RCC 7860 (cell line): ENCODE measurements at regions not wholly inside any gene's neighbourhood (a gene's known extent, or its start where the extent isn't known, plus 50 kb on each side); places are given as distances from the start of the nearest gene placed in this dataset.

Experiments
- DNase-seq: peaks from one replicate; pipeline ENCODE4 v3.0.0-alpha.2; 2015; ENCODE audit warnings: low spot score
- FAIRE-seq: peaks from 2 replicates; lab custom pipeline; 2012; peaks lifted over from hg19 to GRCh38; lab: Jason Lieb, UNC

- FAIRE-seq, result no peak
- DNase-seq, result no peak
Observed at GRCh38 chr12:24232531-24232930, 283.1 kb upstream of the SOX5 start.

GRCh38 chr12:24231298-24231697, 281.8 kb upstream of the SOX5 start:
- FAIRE-seq (no peak), DNase-seq (no peak)

DNA sequence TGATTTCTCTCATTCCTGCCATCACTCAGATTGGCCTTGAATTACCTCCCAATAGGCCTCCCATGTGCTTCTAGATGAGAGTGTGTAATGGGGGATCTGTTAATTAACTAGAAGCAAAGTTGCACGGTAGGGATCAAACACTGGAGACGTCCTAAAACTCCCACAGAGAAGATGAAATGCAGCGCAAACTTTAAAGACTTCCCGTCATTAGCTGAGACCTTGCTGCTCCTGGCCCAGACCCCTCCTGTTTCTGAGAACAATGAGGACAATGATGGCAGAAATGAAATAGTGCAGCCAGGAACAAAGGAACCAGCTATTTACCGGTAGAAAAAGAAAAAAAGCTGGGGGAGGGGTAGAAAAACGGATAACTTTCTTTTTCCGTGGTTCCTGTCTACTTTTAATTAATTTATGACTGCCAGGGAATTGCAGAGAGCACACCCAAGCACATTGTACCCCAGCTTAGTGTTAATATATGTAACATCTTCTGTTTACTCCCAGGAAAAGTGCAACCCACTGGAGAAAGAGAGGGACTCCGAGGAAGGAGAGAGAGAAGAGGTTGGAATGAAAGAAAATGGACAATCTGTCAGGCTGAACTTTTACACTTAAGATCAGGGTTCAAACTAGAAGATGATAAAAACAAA, 280.7 kb upstream of the SOX5 start:
- FAIRE-seq (no peak), DNase-seq (no peak)

DNA sequence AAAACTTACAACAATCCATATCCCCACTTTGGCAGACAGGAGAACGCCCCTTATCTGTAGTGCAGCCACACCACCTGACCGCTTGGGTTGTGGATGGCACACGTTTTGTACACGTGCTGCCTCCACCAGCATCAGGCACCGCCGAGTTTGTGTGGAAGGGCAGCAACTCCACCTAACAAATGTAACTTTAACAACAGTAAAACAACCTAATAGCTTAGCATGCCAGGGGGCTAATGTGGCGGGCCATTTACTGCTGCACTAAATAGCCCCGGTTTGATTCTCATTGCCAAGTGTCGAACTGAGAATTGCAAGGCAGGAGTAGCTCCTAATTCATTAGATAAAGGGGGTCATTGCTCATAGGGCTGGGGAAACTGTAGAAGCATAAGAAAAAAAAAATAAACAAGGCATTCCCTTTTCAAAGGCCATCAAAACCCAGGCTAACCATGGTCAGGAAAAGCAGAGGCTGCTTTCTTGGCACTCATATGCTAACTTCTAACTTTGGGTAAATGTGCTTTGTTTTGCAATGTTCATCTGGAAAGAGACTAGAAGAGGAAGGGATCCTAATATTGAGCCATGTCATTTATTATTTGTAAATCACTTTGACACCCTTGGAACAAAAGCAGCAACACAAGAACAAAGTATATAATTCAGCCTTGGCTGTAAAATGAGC, 279.7 kb upstream of the SOX5 start:
- FAIRE-seq, result no peak
- DNase-seq, result no peak

DNA sequence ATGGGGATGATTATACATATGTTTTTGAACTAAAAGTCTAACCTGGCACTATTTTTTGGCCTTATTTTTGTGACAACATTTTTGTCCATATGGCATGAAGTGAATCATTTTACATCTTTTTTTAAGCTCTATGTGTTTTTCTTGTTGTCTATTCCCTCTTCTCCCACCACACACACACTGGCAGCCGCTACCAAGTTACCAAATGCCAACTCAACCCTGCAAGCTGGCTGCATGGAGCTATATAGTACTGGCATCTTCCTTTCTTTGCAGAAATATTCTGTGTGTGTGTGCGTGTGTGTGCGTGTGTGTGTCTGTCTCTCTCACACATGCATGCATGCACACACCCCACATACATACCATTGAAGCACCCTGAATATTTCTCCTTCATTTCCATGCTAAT, 278.9 kb upstream of the SOX5 start:
- no peak for DNase-seq
- no peak for FAIRE-seq

- FAIRE-seq (no peak), DNase-seq (no peak)
Observed at GRCh38 chr12:24227551-24227950, 278.1 kb upstream of the SOX5 start.

GRCh38 chr12:24226745-24227350, 277.4 kb upstream of the SOX5 start:
- DNase-seq (peak; percentile 23), FAIRE-seq (no peak)

GRCh38 chr12:24224401-24224800, 274.9 kb upstream of the SOX5 start:
- FAIRE-seq, result no peak

DNA sequence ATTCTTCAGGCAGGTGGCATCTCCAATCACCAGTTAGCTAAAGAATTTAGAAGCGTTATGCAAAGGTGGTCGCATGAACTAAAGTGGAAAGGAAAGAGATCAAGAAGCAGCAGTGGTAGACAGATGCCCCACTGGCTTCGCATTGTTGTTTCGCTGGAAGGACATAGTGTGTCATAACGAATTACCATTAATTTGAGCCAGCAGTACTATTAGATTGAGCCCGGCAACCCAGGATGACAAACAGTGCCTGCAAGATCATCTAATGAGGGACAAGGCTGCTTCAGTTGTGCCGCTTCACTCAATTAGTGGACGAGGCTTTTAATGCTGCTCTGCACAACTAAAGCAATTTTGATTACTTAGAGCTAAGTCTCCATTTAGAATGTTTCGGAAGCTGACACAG, 274.5 kb upstream of the SOX5 start:
- DNase-seq, result no peak
- no peak for FAIRE-seq

More at GRCh38 chr12:24224401-24224800, 274.9 kb upstream of the SOX5 start:
- no peak for DNase-seq

DNA sequence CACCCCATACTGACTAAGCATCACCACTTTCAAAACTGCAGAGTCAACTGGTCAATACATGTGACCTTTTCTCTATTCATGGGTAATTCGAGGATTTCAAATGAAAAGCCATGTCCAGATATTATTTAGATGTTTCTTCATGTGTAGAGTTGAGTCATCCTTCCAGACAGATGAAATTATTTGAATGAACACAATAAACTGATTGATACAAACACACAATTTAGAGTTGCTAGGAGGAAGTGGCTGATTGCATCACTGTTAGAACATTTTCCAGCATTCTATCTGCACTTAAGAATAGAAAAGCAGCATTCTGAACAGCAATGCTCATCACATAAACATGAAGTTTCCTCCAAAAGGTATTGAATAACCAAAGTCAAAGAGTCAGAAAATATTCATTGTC, 273.5 kb upstream of the SOX5 start:
- DNase-seq (no peak), FAIRE-seq (no peak)

GRCh38 chr12:24212496-24212895, 263.0 kb upstream of the SOX5 start:
- DNase-seq (no peak), FAIRE-seq (no peak)

DNA sequence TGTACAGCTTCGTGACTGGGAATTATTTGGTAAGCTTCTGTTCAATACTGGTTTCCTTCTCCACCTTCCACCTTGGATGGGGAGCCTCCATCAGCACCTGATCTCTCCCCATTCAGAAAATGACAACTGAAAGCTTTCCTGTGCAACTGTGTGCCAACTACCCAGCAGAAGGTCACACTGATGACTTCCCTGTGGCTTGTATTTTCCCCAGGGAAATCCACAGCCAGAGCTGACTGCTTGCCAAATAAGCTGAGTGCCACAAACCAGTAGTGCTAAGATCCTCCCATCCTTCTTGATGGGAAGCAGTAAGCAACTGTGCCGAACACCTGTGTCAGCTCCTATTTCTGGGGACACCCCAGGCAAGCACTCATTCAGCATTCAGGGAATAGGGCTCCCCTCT, 257.2 kb upstream of the SOX5 start:
- DNase-seq, result no peak
- no peak for FAIRE-seq

- DNase-seq, result no peak
- no peak for FAIRE-seq
Observed at GRCh38 chr12:24201258-24201970, 251.9 kb upstream of the SOX5 start.

DNA sequence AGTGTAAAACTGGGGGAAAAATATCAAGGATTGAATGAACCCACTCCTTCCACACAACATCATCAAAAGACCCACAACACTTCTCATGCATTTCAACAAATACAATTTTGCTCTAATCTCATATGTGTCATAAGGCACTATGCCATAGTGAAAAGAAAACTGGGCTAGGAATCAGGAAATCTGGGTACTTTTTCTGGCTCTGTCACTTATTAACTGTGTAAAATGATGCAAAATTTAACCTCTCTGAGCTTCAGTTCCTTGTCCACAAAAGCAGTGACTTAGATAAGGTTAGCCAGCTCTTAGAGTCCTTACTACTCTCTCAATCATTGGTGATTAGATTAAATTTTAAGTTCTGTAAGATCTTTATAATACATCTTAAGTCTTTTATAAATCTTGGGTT, 250.5 kb upstream of the SOX5 start:
- no peak for FAIRE-seq
- peak; percentile 13 for DNase-seq

DNA sequence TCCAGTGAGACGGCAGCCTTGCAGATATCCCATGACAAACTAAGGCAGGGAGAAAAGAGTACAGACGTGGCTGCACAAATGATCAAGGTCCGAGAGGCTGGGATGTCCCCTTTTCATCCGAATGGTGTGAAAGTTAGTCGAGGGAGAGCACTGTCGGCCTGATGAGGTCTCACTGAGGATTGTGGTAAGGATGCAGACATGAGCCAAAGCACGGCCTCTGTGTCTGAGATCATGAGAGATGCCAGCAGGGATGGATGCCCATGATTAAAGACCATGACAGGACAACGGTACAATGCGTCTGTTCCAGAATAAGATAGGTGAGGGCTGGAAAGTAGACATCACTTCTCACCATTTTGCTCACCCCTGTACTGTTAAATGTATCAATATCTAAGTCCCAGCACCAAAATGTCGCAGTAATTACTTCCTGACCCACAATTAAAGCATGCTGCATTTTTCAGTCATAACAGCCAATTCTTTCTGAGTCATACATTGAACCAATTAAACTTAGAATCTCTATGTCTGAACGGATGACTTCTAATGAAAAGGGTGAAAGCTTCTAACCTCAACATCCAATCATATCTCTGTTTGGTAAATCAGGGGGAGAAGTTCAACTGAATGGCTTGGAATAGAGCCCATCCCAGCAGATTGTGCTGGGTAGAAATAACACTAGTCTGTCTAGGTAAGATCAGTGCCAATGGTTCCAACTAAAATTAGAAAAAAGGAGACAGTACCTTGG, 249.6 kb upstream of the SOX5 start:
- FAIRE-seq, result no peak
- DNase-seq, result peak; percentile 11

DNA sequence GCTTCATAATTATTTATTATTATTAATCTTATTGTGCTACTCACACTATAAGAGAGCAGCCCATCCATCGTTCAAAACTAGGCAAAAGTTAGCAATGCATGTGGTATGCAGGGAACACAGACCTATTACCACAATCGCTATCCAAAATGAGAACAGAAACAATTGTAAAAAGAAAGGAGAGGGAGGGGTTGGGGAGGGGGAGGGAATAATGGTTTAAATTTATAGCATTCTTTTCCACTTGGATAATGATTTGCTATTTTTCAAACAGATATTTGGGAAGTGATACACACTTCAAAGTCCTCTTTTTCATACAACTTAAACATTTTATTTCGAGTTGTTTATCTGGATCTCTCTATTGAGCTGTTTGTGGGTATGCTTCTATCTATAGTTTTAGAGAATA, 248.6 kb upstream of the SOX5 start:
- peak; percentile 18 for DNase-seq
- no peak for FAIRE-seq

GRCh38 chr12:24197532-24197931, 248.1 kb upstream of the SOX5 start:
- FAIRE-seq, result no peak
- DNase-seq, result no peak

DNA sequence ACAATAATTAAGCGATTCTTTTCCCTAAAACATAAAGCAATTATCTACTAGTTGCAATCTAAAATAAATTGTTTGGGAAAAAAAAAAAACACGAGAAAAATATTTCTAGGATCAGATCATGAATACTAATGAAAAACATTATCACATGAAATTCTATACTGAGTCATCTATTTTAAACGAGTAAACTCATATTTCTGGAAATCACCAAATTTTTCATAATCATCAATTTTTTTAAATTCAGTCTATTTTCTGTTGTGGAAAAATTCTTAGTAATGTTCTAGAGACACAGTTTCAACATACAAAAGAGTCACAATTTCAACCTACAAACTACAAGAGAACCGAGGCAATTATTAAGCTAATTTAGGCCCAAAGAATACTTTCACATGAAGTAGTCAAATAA, 245.6 kb upstream of the SOX5 start:
- FAIRE-seq, result no peak
- no peak for DNase-seq

GRCh38 chr12:24191117-24191516, 241.6 kb upstream of the SOX5 start:
- DNase-seq (no peak), FAIRE-seq (no peak)

- FAIRE-seq (no peak), DNase-seq (no peak)
Observed at GRCh38 chr12:24185782-24186181, 236.3 kb upstream of the SOX5 start.

DNA sequence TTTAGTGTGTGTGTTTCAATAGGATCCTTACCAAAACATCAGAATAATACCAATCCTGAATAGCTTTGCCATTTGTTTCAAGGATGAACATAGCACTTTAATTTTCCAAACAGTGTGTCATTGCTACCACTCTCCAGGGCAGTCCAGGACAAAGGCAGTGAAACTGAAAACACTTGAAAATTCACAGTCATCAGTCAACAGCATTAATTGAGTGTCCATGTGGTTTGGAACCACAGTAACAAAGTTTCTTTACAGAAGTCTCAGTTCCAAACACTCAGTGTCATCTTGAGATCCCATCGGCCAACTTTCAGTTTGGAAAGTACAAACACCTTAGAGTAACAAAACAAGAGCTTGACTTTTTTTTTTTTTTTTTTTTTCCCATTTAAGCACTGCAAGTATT, 228.4 kb upstream of the SOX5 start:
- DNase-seq (no peak), FAIRE-seq (no peak)
